ENCODE measurements at regions not wholly inside any gene's neighbourhood (a gene's known extent, or its start where the extent isn't known, plus 50 kb on each side); places are given as distances from the start of the nearest gene placed in this dataset.

GRCh38 chr2:2840681-2841300 lies 509.7 kb upstream of the MYT1L start (continued):
- TF ChIP-seq TEAD4 (IDR thresholded peaks at IDR 0.05; ENCODE audit: low read depth, low read length) (no peak), CBX8 (IDR thresholded peaks at IDR 0.05; ENCODE audit: borderline replicate concordance, low read depth, low read length) (no peak), NRF1 (IDR thresholded peaks at IDR 0.05; ENCODE audit: low read depth, low read length) (no peak)

All from H1 (cell line).